ENCODE measurements at regions not wholly inside any gene's neighbourhood (a gene's known extent, or its start where the extent isn't known, plus 50 kb on each side); places are given as distances from the start of the nearest gene placed in this dataset.

- TF ChIP-seq, protein P1, sequence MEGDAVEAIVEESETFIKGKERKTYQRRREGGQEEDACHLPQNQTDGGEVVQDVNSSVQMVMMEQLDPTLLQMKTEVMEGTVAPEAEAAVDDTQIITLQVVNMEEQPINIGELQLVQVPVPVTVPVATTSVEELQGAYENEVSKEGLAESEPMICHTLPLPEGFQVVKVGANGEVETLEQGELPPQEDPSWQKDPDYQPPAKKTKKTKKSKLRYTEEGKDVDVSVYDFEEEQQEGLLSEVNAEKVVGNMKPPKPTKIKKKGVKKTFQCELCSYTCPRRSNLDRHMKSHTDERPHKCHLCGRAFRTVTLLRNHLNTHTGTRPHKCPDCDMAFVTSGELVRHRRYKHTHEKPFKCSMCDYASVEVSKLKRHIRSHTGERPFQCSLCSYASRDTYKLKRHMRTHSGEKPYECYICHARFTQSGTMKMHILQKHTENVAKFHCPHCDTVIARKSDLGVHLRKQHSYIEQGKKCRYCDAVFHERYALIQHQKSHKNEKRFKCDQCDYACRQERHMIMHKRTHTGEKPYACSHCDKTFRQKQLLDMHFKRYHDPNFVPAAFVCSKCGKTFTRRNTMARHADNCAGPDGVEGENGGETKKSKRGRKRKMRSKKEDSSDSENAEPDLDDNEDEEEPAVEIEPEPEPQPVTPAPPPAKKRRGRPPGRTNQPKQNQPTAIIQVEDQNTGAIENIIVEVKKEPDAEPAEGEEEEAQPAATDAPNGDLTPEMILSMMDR (IDR thresholded peaks at IDR 0.05; ENCODE audit: low read length), result no peak
- TF ChIP-seq EZH2 (optimal IDR thresholded peaks at IDR 0.05; ENCODE audit: low read depth, low read length), result no peak
- no peak for TF ChIP-seq EZH2phosphoT487 (IDR thresholded peaks at IDR 0.05; ENCODE audit: low read length)
Measured at GRCh38 chr4:160235285-160235684, 1132.4 kb downstream of the RAPGEF2 start.

Measured in MM.1S (cell line).